GM23338 (cell line): ENCODE measurements at regions not wholly inside any gene's neighbourhood (a gene's known extent, or its start where the extent isn't known, plus 50 kb on each side); places are given as distances from the start of the nearest gene placed in this dataset.

Experiments used
- CREB1 ChIP-seq: fragments of 250-450 bp; sonication (Bioruptor Pico); IDR thresholded peaks from 2 replicates; pipeline ENCODE4 v1.5.0; 2020; ENCODE audit warnings: low read depth, mild to moderate bottlenecking, moderate library complexity
- EZH2 ChIP-seq: fragments of 200-600 bp; sonication (generic); IDR thresholded peaks from one replicate; pipeline ENCODE4 v1.8.0; 2017; ENCODE audit warnings: antibody characterized with exemption, mild to moderate bottlenecking, low read depth; ENCODE audit not compliant: unreplicated experiment
- EZH2phosphoT487 ChIP-seq: fragments of 200-600 bp; sonication (generic); IDR thresholded peaks from one replicate; pipeline ENCODE4 v1.8.1; 2018; ENCODE audit warnings: antibody characterized with exemption; ENCODE audit not compliant: unreplicated experiment
- JUNB ChIP-seq: IDR thresholded peaks from one replicate; pipeline ENCODE4 v1.6.1; 2016; ENCODE audit warnings: antibody characterized with exemption; ENCODE audit not compliant: unreplicated experiment
- NANOG ChIP-seq: IDR thresholded peaks from 2 replicates; pipeline ENCODE4 v1.6.1; 2016; ENCODE audit warnings: antibody characterized with exemption, borderline replicate concordance
- POLR2AphosphoS5 ChIP-seq: IDR thresholded peaks from 2 replicates; pipeline ENCODE4 v1.6.1; 2016; ENCODE audit warnings: antibody characterized with exemption, low read depth
- REST ChIP-seq: IDR thresholded peaks from one replicate; pipeline ENCODE4 v1.6.1; 2018; ENCODE audit warnings: antibody characterized with exemption; ENCODE audit not compliant: unreplicated experiment
- STAT1 ChIP-seq: IDR thresholded peaks from one replicate; pipeline ENCODE4 v1.6.1; 2016; ENCODE audit warnings: antibody characterized with exemption; ENCODE audit not compliant: unreplicated experiment
- ZNF114 ChIP-seq: fragments of 250-450 bp; sonication (Bioruptor Pico); IDR thresholded peaks from 2 replicates; pipeline ENCODE4 v1.5.0; 2020; ENCODE audit warnings: mild to moderate bottlenecking, moderate library complexity
- ZNF331 ChIP-seq: fragments of 250-450 bp; sonication (Bioruptor Pico); IDR thresholded peaks from 2 replicates; pipeline ENCODE4 v1.5.0; 2020; ENCODE audit warnings: low read depth, mild to moderate bottlenecking, moderate library complexity
- ZNF462 ChIP-seq: fragments of 250-450 bp; sonication (Bioruptor Pico); IDR thresholded peaks from 2 replicates; pipeline ENCODE4 v1.5.0; 2020; ENCODE audit warnings: mild to moderate bottlenecking, moderate library complexity

DNA sequence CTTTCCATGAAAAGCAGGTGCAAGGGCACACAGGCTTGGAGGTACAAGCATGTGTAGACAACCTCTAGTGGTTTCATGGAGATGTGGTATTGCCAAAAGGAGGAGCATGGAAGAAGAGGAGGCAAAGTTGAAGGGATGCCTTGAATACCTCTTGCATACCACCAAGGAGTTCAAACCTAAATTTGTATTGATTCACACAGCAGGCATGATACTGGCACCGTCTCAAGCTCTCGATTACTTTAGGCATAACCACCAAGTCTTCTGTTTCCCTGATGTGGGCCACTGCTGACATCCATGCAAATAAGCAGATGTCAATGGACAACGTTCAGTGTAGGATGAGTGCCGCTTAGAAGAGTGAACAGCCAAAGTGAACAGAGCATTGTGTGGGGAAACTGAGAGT lies 87.1 kb downstream of the SCN11A start (continued):
- TF ChIP-seq ZNF462 (CRISPR knock-in tag) (no peak), STAT1 (no peak), REST (no peak), ZNF114 (CRISPR knock-in tag) (no peak), JUNB (no peak), POLR2AphosphoS5 (no peak), CREB1 (CRISPR knock-in tag) (no peak), EZH2phosphoT487 (no peak), EZH2 (no peak), NANOG (no peak), ZNF331 (CRISPR knock-in tag) (no peak)
